ENCODE measurements at regions not wholly inside any gene's neighbourhood (a gene's known extent, or its start where the extent isn't known, plus 50 kb on each side); places are given as distances from the start of the nearest gene placed in this dataset.

GRCh38 chr6:143605906-143606521, 71.8 kb upstream of the PHACTR2 start:
- no peak for DNase-seq (ENCODE audit: low spot score in 2 of 2)
- WGBS = 89% methylated on average over 6 of the region's 6 CpGs
- Histone ChIP-seq H3K36me3 (no peaks in the 10 kb centered on the region), H3K4me1 (no peaks in the 10 kb centered on the region), H3K9me3 (no peaks in the 10 kb centered on the region), H3K4me3 (no peak overlapping the region), H3K27me3 (no peaks in the 10 kb centered on the region), H3K27ac (no peak overlapping the region)
- TF ChIP-seq POLR2A (IDR thresholded peaks at IDR 0.05) (no peak), POLR2AphosphoS5 (IDR thresholded peaks at IDR 0.05) (no peak), EP300 (IDR thresholded peaks at IDR 0.05) (no peak)
- TF ChIP-seq, protein P1, sequence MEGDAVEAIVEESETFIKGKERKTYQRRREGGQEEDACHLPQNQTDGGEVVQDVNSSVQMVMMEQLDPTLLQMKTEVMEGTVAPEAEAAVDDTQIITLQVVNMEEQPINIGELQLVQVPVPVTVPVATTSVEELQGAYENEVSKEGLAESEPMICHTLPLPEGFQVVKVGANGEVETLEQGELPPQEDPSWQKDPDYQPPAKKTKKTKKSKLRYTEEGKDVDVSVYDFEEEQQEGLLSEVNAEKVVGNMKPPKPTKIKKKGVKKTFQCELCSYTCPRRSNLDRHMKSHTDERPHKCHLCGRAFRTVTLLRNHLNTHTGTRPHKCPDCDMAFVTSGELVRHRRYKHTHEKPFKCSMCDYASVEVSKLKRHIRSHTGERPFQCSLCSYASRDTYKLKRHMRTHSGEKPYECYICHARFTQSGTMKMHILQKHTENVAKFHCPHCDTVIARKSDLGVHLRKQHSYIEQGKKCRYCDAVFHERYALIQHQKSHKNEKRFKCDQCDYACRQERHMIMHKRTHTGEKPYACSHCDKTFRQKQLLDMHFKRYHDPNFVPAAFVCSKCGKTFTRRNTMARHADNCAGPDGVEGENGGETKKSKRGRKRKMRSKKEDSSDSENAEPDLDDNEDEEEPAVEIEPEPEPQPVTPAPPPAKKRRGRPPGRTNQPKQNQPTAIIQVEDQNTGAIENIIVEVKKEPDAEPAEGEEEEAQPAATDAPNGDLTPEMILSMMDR (IDR thresholded peaks at IDR 0.05) = no peak

DNA sequence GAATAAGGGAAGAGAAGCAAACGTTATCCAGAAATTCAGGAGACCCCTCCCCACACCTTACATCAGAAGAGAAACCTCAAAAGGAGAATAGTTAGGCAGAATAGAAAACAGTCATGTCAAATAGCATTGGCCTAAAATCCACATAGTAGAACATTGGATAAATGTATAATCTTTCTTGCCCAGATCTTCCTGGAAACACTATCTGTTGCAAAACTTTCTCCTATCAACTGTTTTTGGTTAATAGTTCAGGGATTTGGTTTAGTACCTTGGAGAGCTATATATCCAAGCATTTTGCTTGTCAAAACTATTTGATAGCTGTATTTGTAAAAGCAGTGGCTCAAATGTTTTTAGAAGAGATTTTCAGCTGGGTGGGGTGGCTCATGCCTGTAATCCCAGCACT, 74.3 kb upstream of the PHACTR2 start:
- TF ChIP-seq EP300 (IDR thresholded peaks at IDR 0.05) = no peak
- H3K27me3 ChIP-seq = no peaks in the 10 kb centered on the region
- H3K36me3 ChIP-seq = no peaks in the 10 kb centered on the region
- no peak overlapping the region for H3K27ac ChIP-seq
- H3K4me1 ChIP-seq = peaks cover 5% of the 10 kb centered on the region
- no peak overlapping the region for H3K4me3 ChIP-seq
- DNase-seq (ENCODE audit: low spot score in 2 of 2) = no peak
- H3K9me3 ChIP-seq = no peaks in the 10 kb centered on the region
- WGBS = 69% methylated on average over 1 of the region's 1 CpG

DNA sequence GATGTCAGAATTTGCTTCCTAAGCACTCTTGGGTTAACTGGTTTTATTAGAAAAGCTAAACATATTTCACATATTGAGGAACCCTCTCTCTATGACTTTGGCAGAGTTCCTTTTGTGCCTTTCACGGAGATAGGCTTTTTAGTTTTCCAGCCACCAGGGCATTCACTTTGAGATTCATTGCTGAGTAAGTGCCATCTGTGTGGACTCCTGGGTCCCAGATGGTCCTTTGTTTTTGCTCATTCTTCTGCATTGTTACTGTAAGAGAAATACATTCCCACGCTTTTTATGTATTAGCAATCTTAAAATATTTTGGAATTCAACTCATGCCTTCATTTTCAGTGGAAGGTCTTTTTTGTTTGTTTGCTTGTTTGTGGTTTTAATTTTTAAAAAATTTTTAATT, 76.3 kb upstream of the PHACTR2 start:
- no peak overlapping the region for H3K4me3 ChIP-seq
- no peak overlapping the region for H3K27ac ChIP-seq
- H3K4me1 ChIP-seq = peaks cover 6% of the 10 kb centered on the region
- H3K9me3 ChIP-seq = no peaks in the 10 kb centered on the region
- TF ChIP-seq POLR2A (IDR thresholded peaks at IDR 0.05) = no peak
- TF ChIP-seq, protein P1 (IDR thresholded peaks at IDR 0.05) = no peak
- TF ChIP-seq POLR2AphosphoS5 (IDR thresholded peaks at IDR 0.05) = no peak
- no peak for TF ChIP-seq EP300 (IDR thresholded peaks at IDR 0.05)
- 60% methylated on average over 2 of the region's 2 CpGs for WGBS
- no peak for DNase-seq (ENCODE audit: low spot score in 2 of 2)
- H3K36me3 ChIP-seq = no peaks in the 10 kb centered on the region
- H3K27me3 ChIP-seq = no peaks in the 10 kb centered on the region

- 95% methylated on average over 2 of the region's 2 CpGs for WGBS
- no peaks in the 10 kb centered on the region for H3K36me3 ChIP-seq
- no peak overlapping the region for H3K27ac ChIP-seq
- H3K27me3 ChIP-seq = no peaks in the 10 kb centered on the region
- H3K4me3 ChIP-seq = no peak overlapping the region
- no peak for DNase-seq (ENCODE audit: low spot score in 2 of 2)
- no peak for TF ChIP-seq POLR2AphosphoS5 (IDR thresholded peaks at IDR 0.05)
- TF ChIP-seq, protein P1 (IDR thresholded peaks at IDR 0.05) = no peak
- TF ChIP-seq POLR2A (IDR thresholded peaks at IDR 0.05) = no peak
- TF ChIP-seq EP300 (IDR thresholded peaks at IDR 0.05) = no peak
- peaks cover 9% of the 10 kb centered on the region for H3K4me1 ChIP-seq
- no peaks in the 10 kb centered on the region for H3K9me3 ChIP-seq
Observed at GRCh38 chr6:143600821-143601220, 76.9 kb upstream of the PHACTR2 start.

DNA sequence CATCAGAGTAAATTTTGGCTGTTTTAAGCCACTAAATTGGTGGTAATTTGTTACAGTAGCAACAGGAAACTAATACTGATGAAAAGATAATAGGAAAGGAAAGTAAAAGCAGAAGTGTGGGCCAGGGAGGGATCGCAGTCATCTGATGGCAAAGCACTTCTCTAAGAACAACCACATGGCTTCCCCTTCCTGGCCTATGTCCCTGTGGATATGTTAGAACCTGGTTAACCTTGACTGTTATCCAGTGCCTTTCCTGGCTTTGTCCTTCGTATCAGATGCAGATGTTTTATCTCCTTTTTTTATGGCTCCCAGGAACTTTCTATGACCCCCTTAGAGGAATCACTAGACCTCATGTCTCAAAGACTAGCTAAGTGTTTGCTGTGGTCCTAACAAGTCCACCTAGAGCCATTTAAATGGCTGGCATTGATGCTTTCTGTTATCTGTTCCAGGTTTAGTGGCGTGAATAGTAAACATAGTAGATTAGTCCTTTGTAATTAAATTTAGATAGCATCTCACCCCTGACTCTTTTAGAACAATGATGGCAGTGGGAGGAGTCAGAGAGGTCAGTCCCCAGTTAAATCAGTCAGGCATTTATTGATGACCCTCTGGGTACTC, 79.2 kb upstream of the PHACTR2 start:
- no peak for DNase-seq (ENCODE audit: low spot score in 2 of 2)
- no peak overlapping the region for H3K27ac ChIP-seq
- 51% methylated on average over 3 of the region's 3 CpGs for WGBS
- no peak for TF ChIP-seq EP300 (IDR thresholded peaks at IDR 0.05)
- TF ChIP-seq POLR2A (IDR thresholded peaks at IDR 0.05) = no peak
- TF ChIP-seq POLR2AphosphoS5 (IDR thresholded peaks at IDR 0.05) = no peak
- TF ChIP-seq, protein P1 (IDR thresholded peaks at IDR 0.05) = no peak
- H3K9me3 ChIP-seq = no peaks in the 10 kb centered on the region
- H3K4me3 ChIP-seq = no peak overlapping the region
- H3K4me1 ChIP-seq = peaks cover 16% of the 10 kb centered on the region
- H3K36me3 ChIP-seq = no peaks in the 10 kb centered on the region
- no peaks in the 10 kb centered on the region for H3K27me3 ChIP-seq
